Tibial artery (tissue), 4 donors: ENCODE measurements at regions not wholly inside any gene's neighbourhood (a gene's known extent, or its start where the extent isn't known, plus 50 kb on each side); places are given as distances from the start of the nearest gene placed in this dataset.
"Not testable (repeated sequence)": the region's sequence is repeated elsewhere in the genome, so short reads cannot be mapped to it uniquely, and the experiment has no call there.

Source experiments
- DNase-seq, 2 donors: peaks; one replicate each; pipeline ENCODE4 v3.0.0-alpha.2; 2019
- H3K27ac ChIP-seq, 2 donors: fragments of 200-600 bp; sonication (generic) in 1 of 2; 1 replicate in 1 of 2; 2 replicates in 1 of 2; pipeline ENCODE4 v1.5.1; 2018 to 2019; ENCODE audit warnings: mild to moderate bottlenecking in 1 of 2
- H3K27me3 ChIP-seq, 2 donors: fragments of 200-600 bp; sonication (generic) in 1 of 2; one replicate each; pipeline versions ENCODE4 v1.5.1 to v1.6.0; 2016 to 2019
- H3K36me3 ChIP-seq, 3 donors: fragments of 200-600 bp; sonication (generic) in 2 of 3; one replicate each; pipeline ENCODE4 v1.5.1; 2016 to 2019; ENCODE audit warnings: mild to moderate bottlenecking in 2 of 3
- H3K4me1 ChIP-seq, 4 donors: fragments of 200-600 bp; sonication (generic) in 2 of 4; 1 replicate in 3 of 4; 2 replicates in 1 of 4; pipeline ENCODE4 v1.5.1; 2016 to 2019
- H3K4me3 ChIP-seq, 2 donors: fragments of 200-600 bp; sonication (generic) in 1 of 2; 1 replicate in 1 of 2; 2 replicates in 1 of 2; pipeline ENCODE4 v1.5.1; 2018 to 2019; ENCODE audit warnings: mild to moderate bottlenecking in 2 of 2
- H3K9me3 ChIP-seq, 3 donors: fragments of 200-600 bp; sonication (generic) in 1 of 3; one replicate each; pipeline ENCODE4 v1.5.1; 2016 to 2019
- intact Hi-C: fragments of 100-400 bp; cut with DNase I; formaldehyde crosslinking; loops from one replicate; pipeline ENCODE4 v1.15.0; 2023; ENCODE audit warnings: low total_unique reads

GRCh38 chr1:148049115-148049496, 103.0 kb downstream of the NBPF11 start:
- H3K4me3 ChIP-seq, result peak overlapping the region; percentile 26 to 46
- H3K36me3 ChIP-seq, H3K27me3 ChIP-seq, H3K4me1 ChIP-seq, DNase-seq, intact Hi-C loops, H3K27ac ChIP-seq, H3K9me3 ChIP-seq: not testable (repeated sequence)

- H3K36me3 ChIP-seq, H3K9me3 ChIP-seq, H3K27ac ChIP-seq, H3K27me3 ChIP-seq, H3K4me1 ChIP-seq, DNase-seq, intact Hi-C loops: not testable (repeated sequence)
- H3K4me3 ChIP-seq, result peak overlapping the region; percentile 26 to 46
Measured at GRCh38 chr1:148048423-148049114, 103.5 kb downstream of the NBPF11 start.

GRCh38 chr1:148045872-148046271, 106.2 kb downstream of the NBPF11 start:
- H3K9me3 ChIP-seq, intact Hi-C loops, H3K27ac ChIP-seq, DNase-seq, H3K27me3 ChIP-seq, H3K4me1 ChIP-seq, H3K36me3 ChIP-seq, H3K4me3 ChIP-seq: not testable (repeated sequence)

- H3K4me1 ChIP-seq, H3K27ac ChIP-seq, H3K36me3 ChIP-seq, intact Hi-C loops, H3K4me3 ChIP-seq, DNase-seq, H3K27me3 ChIP-seq, H3K9me3 ChIP-seq: not testable (repeated sequence)
Measured at GRCh38 chr1:148044495-148044894, 107.6 kb downstream of the NBPF11 start.
